ENCODE measurements at regions not wholly inside any gene's neighbourhood (a gene's known extent, or its start where the extent isn't known, plus 50 kb on each side); places are given as distances from the start of the nearest gene placed in this dataset.
"Not testable (repeated sequence)": the region's sequence is repeated elsewhere in the genome, so short reads cannot be mapped to it uniquely, and the experiment has no call there.

DNA sequence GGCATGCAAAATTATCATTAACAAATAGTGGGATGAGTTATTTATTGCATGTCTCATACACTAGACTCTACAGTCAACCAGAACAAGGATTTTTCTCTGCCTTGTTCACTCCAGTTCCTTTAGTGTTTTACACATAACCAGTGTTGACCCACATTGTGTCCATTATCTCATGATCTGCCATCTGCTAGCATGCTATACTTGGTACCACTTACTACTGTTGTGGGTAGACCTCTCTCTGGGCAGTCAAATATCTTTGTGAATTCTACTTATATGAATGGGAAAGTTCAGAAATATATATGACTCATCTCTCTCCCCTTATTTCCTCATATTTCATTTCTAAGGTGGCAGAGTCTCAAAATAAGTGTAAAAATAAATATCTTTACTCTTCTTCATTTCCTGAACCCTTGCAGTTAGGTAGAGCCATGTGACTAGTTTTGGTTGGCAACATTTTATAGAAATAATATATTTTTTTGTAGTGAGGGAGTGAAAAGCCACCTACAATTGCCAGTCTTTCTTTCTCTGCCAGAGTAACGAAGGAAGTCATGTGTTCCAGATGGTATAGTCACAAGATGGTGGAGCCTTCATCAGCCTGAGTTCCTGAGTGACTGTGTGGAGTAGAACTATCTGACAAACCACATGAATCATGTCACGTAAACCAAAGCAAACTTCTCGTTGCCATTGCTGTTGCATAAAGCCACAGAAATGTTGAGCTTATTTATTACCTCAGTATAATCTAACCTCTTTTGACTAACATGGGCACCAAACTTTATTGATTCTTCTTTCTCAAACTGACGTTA, 704.0 kb downstream of the RNF144A start:
- no peak for DNase-seq
- WGBS (ENCODE audit: insufficient coverage, low lambda C conversion rate), result 92% methylated on average over 2 of the region's 4 CpGs

DNA sequence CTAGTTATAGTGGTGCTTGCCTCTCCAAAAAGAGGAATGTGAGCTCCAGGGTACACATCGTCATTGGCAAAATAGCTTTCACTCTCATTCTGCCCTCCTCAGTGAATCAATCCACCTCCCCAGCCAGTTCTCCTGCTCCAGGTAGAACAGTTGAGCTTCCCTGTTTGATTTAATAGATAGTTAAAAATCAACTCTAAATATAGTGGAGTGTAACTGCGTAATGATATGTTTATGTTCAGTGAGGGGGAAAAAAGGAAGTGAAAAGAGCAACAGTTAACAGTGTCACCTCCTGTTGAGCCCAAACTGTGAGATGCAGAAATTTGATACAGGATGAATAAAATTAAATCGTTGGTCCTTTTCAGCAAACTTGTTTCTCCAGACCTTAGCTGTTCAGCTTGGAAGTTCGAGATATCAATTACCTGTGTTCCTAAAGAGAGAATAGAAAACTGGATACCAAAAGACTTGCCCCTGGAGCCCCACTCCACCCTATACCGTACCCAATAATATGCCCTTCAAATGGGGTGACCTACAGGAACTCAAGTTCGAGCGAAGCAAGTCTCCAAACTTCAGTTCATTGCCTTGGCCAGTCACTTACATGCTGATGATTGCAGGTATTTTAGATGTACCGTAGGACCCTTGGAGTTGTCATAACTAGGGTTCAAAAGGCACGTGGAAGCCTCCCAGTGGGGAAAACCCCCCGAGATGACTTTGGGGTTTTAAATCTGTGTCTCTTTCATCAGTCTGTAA, 708.4 kb downstream of the RNF144A start:
- WGBS (ENCODE audit: insufficient coverage, low lambda C conversion rate), result 60% methylated on average over 1 of the region's 10 CpGs
- H3K9me3 ChIP-seq (ENCODE audit: control insufficient read depth, low read depth, low read length), result no peaks in the 10 kb centered on the region
- H3K4me3 ChIP-seq (ENCODE audit: low read length), result no peak overlapping the region
- H3K27me3 ChIP-seq (ENCODE audit: control insufficient read depth, insufficient read depth, low read length), result peaks cover 4% of the 10 kb centered on the region
- H3K36me3 ChIP-seq (ENCODE audit: control insufficient read depth, insufficient read depth, low read length), result no peaks in the 10 kb centered on the region
- DNase-seq, result no peak
- H3K27ac ChIP-seq (ENCODE audit: low read length), result no peak overlapping the region
- no peaks in the 10 kb centered on the region for H3K4me1 ChIP-seq (ENCODE audit: control insufficient read depth, insufficient read depth, low read length)

More for the DNA sequence above, 704.0 kb downstream of the RNF144A start:
- H3K4me1 ChIP-seq (ENCODE audit: control insufficient read depth, insufficient read depth, low read length), result no peaks in the 10 kb centered on the region
- H3K9me3 ChIP-seq (ENCODE audit: control insufficient read depth, low read depth, low read length), result no peaks in the 10 kb centered on the region
- H3K27ac ChIP-seq (ENCODE audit: low read length), result no peak overlapping the region
- no peak overlapping the region for H3K4me3 ChIP-seq (ENCODE audit: low read length)
- H3K36me3 ChIP-seq (ENCODE audit: control insufficient read depth, insufficient read depth, low read length), result no peaks in the 10 kb centered on the region
- H3K27me3 ChIP-seq (ENCODE audit: control insufficient read depth, insufficient read depth, low read length), result peaks cover 4% of the 10 kb centered on the region

DNA sequence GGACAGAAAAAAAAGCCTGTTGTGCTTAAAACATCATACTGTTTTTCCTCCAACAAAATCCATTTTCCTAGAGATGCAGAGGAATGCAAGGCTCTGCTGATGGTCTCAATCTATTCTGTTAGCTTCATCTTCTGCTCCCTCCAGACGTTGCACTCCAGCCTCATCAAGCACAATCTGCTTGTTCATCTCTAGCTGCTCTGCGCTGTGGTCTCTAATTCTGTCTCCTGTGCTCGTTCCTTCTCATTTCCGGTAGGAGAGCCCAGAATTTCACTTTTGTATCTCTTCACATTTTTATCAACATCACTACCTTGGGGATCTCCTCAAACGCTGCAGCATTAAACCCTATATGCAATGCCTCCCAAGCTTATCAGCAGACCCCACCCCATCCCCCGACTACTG, 708.9 kb downstream of the RNF144A start:
- Histone ChIP-seq H3K36me3 (ENCODE audit: control insufficient read depth, insufficient read depth, low read length) (no peaks in the 10 kb centered on the region), H3K27me3 (ENCODE audit: control insufficient read depth, insufficient read depth, low read length) (peaks cover 4% of the 10 kb centered on the region), H3K4me3 (ENCODE audit: low read length) (no peak overlapping the region), H3K9me3 (ENCODE audit: control insufficient read depth, low read depth, low read length) (no peaks in the 10 kb centered on the region), H3K27ac (ENCODE audit: low read length) (no peak overlapping the region), H3K4me1 (ENCODE audit: control insufficient read depth, insufficient read depth, low read length) (no peaks in the 10 kb centered on the region)
- WGBS (ENCODE audit: insufficient coverage, low lambda C conversion rate), result no CpG with 5 or more reads among the region's 6 CpGs
- no peak for DNase-seq

DNA sequence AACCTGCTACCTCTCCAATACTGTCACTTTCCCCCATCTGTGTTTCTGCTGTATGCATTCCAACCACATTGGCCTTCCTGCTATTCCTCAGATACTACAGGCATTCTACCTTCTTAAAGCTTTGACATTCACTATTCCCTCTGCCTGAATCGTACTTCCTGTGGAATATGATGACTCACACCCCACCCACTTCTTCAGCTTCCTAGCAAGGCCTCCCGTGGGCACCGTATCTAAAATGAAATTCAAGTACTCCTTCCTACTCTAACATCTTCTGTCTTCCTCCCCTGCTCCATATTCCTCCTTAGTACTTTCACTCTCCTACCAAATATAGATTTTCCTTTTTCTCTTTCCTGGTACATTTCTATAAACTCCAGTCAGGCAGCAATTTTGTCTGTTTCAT, 710.4 kb downstream of the RNF144A start:
- WGBS (ENCODE audit: insufficient coverage, low lambda C conversion rate), result 67% methylated on average over 2 of the region's 3 CpGs
- DNase-seq, result no peak
- no peaks in the 10 kb centered on the region for H3K4me1 ChIP-seq (ENCODE audit: control insufficient read depth, insufficient read depth, low read length)
- no peak overlapping the region for H3K4me3 ChIP-seq (ENCODE audit: low read length)
- peaks cover 4% of the 10 kb centered on the region for H3K27me3 ChIP-seq (ENCODE audit: control insufficient read depth, insufficient read depth, low read length)
- H3K27ac ChIP-seq (ENCODE audit: low read length), result no peak overlapping the region
- H3K9me3 ChIP-seq (ENCODE audit: control insufficient read depth, low read depth, low read length), result no peaks in the 10 kb centered on the region
- no peaks in the 10 kb centered on the region for H3K36me3 ChIP-seq (ENCODE audit: control insufficient read depth, insufficient read depth, low read length)

DNA sequence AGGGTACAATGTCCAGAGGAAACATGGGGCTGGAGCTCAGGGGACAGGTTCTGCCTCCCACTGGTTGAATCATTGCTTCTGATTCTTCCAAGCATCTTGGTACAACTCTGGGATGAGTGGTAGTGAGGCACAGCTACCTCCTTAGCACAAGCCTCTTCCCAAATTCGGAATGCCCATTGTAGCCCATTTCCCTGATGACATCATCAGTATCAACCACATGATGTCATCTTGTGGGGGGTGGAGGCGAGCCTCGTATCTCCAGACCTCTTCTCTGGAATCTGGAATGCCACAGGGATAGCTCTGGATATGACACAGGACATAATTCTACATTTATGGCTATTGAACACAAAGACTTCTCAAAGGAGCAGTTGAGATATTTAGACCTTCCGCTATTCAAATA, 715.2 kb downstream of the RNF144A start:
- no peak for DNase-seq
- no peak overlapping the region for H3K27ac ChIP-seq (ENCODE audit: low read length)
- 100% methylated on average over 1 of the region's 4 CpGs for WGBS (ENCODE audit: insufficient coverage, low lambda C conversion rate)
- no peaks in the 10 kb centered on the region for H3K4me1 ChIP-seq (ENCODE audit: control insufficient read depth, insufficient read depth, low read length)
- H3K36me3 ChIP-seq (ENCODE audit: control insufficient read depth, insufficient read depth, low read length), result no peaks in the 10 kb centered on the region
- no peaks in the 10 kb centered on the region for H3K27me3 ChIP-seq (ENCODE audit: control insufficient read depth, insufficient read depth, low read length)
- H3K9me3 ChIP-seq (ENCODE audit: control insufficient read depth, low read depth, low read length), result no peaks in the 10 kb centered on the region
- H3K4me3 ChIP-seq (ENCODE audit: low read length), result no peak overlapping the region

DNA sequence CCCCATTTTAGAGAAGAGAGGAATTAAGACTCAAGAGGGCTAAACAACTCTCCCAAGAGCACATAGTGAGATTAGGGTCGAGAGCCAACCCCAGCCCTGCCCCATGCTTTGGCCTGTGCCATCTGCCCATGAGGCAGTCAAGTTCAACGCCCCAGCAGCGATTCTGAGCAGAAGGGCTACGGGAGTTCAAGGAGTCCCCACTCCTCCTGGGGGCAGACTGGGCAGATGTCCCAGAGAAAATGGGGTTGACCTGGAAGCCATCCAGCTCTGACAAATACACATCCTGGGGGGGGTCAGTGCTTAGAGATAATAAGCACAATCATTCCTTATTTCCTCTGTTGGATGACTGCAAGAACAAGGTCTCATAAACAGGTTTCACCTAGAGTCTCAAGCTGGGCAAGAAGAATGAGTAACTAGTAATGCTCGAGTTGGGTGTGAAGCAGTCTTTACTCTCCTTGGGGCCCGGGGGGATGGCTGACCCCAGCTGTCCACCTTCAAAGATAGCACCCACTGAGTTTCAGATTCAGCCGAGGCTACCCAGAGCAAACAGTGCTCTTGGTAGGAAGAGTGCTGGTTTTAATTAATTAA, 716.4 kb downstream of the RNF144A start:
- no peaks in the 10 kb centered on the region for H3K36me3 ChIP-seq (ENCODE audit: control insufficient read depth, insufficient read depth, low read length)
- no peaks in the 10 kb centered on the region for H3K27me3 ChIP-seq (ENCODE audit: control insufficient read depth, insufficient read depth, low read length)
- H3K27ac ChIP-seq (ENCODE audit: low read length), result no peak overlapping the region
- WGBS (ENCODE audit: insufficient coverage, low lambda C conversion rate), result no CpG with 5 or more reads among the region's 7 CpGs
- H3K4me3 ChIP-seq (ENCODE audit: low read length), result no peak overlapping the region
- peak in 1 of 2 donors; percentile 11 for DNase-seq
- H3K4me1 ChIP-seq (ENCODE audit: control insufficient read depth, insufficient read depth, low read length), result no peaks in the 10 kb centered on the region
- H3K9me3 ChIP-seq (ENCODE audit: control insufficient read depth, low read depth, low read length), result no peaks in the 10 kb centered on the region

DNA sequence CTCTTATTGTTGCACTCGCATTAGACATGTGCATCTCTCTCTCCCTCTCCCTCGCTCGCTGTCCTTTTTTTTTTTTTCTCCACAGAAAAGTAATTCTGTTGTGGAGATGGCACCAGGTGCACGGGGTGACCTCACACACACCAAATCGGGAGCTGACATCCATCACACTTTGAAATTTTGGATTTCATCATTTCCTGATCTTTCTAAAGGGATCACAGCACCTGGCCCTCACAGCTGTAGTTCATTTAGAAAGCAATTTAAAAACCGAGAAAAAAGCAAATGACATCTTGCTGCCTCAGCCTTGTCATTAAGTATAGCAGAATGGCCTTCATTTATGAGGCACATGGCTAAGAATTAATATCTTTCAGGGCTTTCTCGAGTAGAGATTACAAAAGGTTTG, 717.2 kb downstream of the RNF144A start:
- H3K27me3 ChIP-seq (ENCODE audit: control insufficient read depth, insufficient read depth, low read length), result no peaks in the 10 kb centered on the region
- whole genome bisulfite sequencing (ENCODE audit: insufficient coverage, low lambda C conversion rate), result 77% methylated on average over 2 of the region's 7 CpGs
- H3K27ac ChIP-seq (ENCODE audit: low read length), result no peak overlapping the region
- no peak overlapping the region for H3K4me3 ChIP-seq (ENCODE audit: low read length)
- DNase-seq, result peak in 1 of 2 donors; percentile 7
- no peaks in the 10 kb centered on the region for H3K36me3 ChIP-seq (ENCODE audit: control insufficient read depth, insufficient read depth, low read length)
- no peaks in the 10 kb centered on the region for H3K4me1 ChIP-seq (ENCODE audit: control insufficient read depth, insufficient read depth, low read length)
- H3K9me3 ChIP-seq (ENCODE audit: control insufficient read depth, low read depth, low read length), result no peaks in the 10 kb centered on the region

DNA sequence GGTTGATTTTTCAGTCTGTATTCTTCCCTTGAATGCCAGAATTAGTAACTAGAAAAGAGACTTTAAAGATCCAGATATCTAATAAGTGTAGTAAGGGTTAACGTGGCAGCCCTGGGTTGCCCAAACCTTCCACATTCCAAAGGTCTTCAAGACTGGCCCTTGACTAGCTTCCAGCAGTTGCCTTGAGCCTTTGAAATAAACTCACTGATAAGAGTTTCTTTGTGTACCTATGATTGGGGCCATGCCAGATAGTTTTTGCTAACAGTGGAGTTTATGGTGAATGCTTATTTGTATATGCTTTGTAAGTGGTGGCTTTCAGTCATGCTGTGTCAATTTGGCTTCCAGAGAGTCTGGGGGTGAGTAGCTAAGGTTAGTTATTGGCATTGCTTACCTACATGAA, 722.3 kb downstream of the RNF144A start:
- peak in 1 of 2 donors; percentile 22 for DNase-seq
- Histone ChIP-seq H3K27me3 (ENCODE audit: control insufficient read depth, insufficient read depth, low read length) (no peaks in the 10 kb centered on the region), H3K4me1 (ENCODE audit: control insufficient read depth, insufficient read depth, low read length) (peaks cover 2% of the 10 kb centered on the region), H3K4me3 (ENCODE audit: low read length) (no peak overlapping the region), H3K27ac (ENCODE audit: low read length) (no peak overlapping the region), H3K36me3 (ENCODE audit: control insufficient read depth, insufficient read depth, low read length) (no peaks in the 10 kb centered on the region), H3K9me3 (ENCODE audit: control insufficient read depth, low read depth, low read length) (peaks cover 7% of the 10 kb centered on the region)
- WGBS (ENCODE audit: insufficient coverage, low lambda C conversion rate), result no CpG with 5 or more reads among the region's 1 CpG

DNA sequence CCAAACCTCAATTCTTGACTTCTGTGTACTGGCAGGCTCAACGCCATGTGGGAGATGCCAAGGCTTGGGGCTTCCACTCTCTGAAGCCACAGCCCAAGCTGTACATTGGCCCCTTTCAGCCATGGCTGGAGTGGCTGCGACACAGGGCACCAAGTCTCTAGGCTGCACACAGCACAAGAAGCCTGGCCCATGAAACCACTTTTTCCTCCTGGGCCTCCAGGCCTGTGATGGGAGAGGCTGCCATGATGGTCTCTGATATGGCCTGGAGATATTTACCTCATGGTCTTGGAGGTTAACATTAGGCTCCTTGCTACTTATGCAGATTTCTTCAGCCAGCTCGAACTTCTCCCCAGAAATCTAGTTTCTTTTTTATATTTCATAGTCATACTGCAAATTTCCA, 724.1 kb downstream of the RNF144A start:
- not testable (repeated sequence) for H3K27me3 ChIP-seq (ENCODE audit: control insufficient read depth, insufficient read depth, low read length); DNase-seq; H3K4me3 ChIP-seq (ENCODE audit: low read length); H3K4me1 ChIP-seq (ENCODE audit: control insufficient read depth, insufficient read depth, low read length); H3K27ac ChIP-seq (ENCODE audit: low read length); H3K9me3 ChIP-seq (ENCODE audit: control insufficient read depth, low read depth, low read length); H3K36me3 ChIP-seq (ENCODE audit: control insufficient read depth, insufficient read depth, low read length)
- 100% methylated on average over 1 of the region's 3 CpGs for WGBS (ENCODE audit: insufficient coverage, low lambda C conversion rate)

DNA sequence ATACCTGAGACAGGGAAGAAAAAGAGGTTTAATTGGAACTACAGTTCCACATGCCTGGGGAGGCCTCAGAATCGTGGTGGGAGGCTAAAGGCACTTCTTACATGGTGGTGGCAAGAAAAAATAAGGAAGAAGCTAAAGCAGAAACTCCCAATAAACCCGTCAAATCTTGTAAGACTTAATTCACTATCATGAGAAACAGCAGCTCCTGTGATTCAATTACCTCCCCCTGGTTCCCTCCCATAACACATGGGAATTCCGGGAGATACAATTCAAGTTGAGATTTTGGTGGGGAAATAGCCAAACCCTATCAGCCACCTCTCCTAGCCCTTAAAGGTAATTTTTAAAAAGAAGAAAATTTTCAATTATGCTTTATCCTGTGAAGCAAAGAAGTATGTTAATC, 728.8 kb downstream of the RNF144A start:
- no peak for DNase-seq
- no peaks in the 10 kb centered on the region for H3K27me3 ChIP-seq (ENCODE audit: control insufficient read depth, insufficient read depth, low read length)
- H3K27ac ChIP-seq (ENCODE audit: low read length), result no peak overlapping the region
- peaks cover 4% of the 10 kb centered on the region for H3K9me3 ChIP-seq (ENCODE audit: control insufficient read depth, low read depth, low read length)
- no CpG with 5 or more reads among the region's 3 CpGs for WGBS (ENCODE audit: insufficient coverage, low lambda C conversion rate)
- H3K36me3 ChIP-seq (ENCODE audit: control insufficient read depth, insufficient read depth, low read length), result no peaks in the 10 kb centered on the region
- H3K4me3 ChIP-seq (ENCODE audit: low read length), result no peak overlapping the region
- no peaks in the 10 kb centered on the region for H3K4me1 ChIP-seq (ENCODE audit: control insufficient read depth, insufficient read depth, low read length)
